ENCODE measurements at regions not wholly inside any gene's neighbourhood (a gene's known extent, or its start where the extent isn't known, plus 50 kb on each side); places are given as distances from the start of the nearest gene placed in this dataset.

DNA sequence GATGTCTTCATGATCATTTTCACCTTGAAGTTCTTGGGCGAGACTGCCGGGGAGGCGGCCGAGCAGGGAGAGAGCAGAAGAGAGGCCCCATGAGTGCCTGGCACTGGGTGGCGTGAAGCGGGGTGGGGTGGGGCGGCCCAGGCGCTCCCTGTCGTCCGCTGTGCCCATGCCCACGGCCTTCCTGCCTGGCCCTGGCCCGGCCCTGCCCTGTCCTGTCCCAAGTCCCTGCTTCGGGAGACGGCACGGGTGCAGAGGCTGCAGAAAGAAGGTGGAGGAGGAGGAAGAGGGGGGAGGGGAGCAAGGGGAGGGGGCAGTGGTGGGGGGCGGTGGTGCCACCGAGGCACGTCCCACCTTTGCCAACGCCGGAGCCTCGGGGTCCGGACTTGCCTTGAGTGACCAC, 118.4 kb downstream of the PTPRS start:
- H3K4me3 Mint-ChIP-seq, result no peak overlapping the region; a peak in 1 of 5 replicates
- H4K91ac ChIP-seq (ENCODE audit: insufficient read length, low read depth, low read length), result no peak overlapping the region
- no peak overlapping the region for H4K5ac ChIP-seq (ENCODE audit: insufficient read length, low read depth, low read length)
- TF ChIP-seq, protein P1, sequence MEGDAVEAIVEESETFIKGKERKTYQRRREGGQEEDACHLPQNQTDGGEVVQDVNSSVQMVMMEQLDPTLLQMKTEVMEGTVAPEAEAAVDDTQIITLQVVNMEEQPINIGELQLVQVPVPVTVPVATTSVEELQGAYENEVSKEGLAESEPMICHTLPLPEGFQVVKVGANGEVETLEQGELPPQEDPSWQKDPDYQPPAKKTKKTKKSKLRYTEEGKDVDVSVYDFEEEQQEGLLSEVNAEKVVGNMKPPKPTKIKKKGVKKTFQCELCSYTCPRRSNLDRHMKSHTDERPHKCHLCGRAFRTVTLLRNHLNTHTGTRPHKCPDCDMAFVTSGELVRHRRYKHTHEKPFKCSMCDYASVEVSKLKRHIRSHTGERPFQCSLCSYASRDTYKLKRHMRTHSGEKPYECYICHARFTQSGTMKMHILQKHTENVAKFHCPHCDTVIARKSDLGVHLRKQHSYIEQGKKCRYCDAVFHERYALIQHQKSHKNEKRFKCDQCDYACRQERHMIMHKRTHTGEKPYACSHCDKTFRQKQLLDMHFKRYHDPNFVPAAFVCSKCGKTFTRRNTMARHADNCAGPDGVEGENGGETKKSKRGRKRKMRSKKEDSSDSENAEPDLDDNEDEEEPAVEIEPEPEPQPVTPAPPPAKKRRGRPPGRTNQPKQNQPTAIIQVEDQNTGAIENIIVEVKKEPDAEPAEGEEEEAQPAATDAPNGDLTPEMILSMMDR (conservative IDR thresholded peaks at IDR 0.05), result no peak
- no peak overlapping the region for H3K27ac ChIP-seq (ENCODE audit: insufficient read length, low read depth, low read length)
- H4K8ac ChIP-seq (replicated peaks; ENCODE audit: insufficient read length, low read depth, low read length), result no peak overlapping the region
- no peak overlapping the region for H2BK5ac ChIP-seq (ENCODE audit: insufficient read length, low read length)
- H3K14ac ChIP-seq (ENCODE audit: insufficient read depth, low read length), result no peak overlapping the region
- H3K4me1 ChIP-seq (ENCODE audit: insufficient read depth, low read length), result no peaks in the 10 kb centered on the region
- no peak overlapping the region for H3K4ac ChIP-seq (ENCODE audit: low read depth, low read length)
- no peak overlapping the region for H3K18ac ChIP-seq (ENCODE audit: insufficient read length, low read depth, low read length)
- no peak overlapping the region for H3K56ac ChIP-seq (ENCODE audit: insufficient read length, low read depth, low read length)
- H4K20me1 ChIP-seq (ENCODE audit: control insufficient read depth, insufficient read depth, insufficient read length), result no peaks in the 10 kb centered on the region
- no peaks in the 10 kb centered on the region for H3K23me2 ChIP-seq (ENCODE audit: insufficient read length, low read depth, low read length, poor library complexity, severe bottlenecking)
- no peak overlapping the region for H2BK12ac ChIP-seq (ENCODE audit: insufficient read length, low read depth, low read length)
- no peak overlapping the region for H2AK5ac ChIP-seq (ENCODE audit: insufficient read length, low read length)
- no peaks in the 10 kb centered on the region for H3K27me3 ChIP-seq (ENCODE audit: insufficient read depth, low read length)
- peak overlapping the region in 2 of 3 experiments; percentile 44 to 74; a peak in 2 of 7 replicates for H3K27ac Mint-ChIP-seq
- DNase-seq, result no peak
- H3T11ph ChIP-seq (ENCODE audit: low read length), result no peak overlapping the region
- H3K4me2 ChIP-seq (ENCODE audit: insufficient read depth, insufficient read length, low read length), result no peak overlapping the region
- no peaks in the 10 kb centered on the region; the same call in 1 of the 2 replicates for H3K27me3 Mint-ChIP-seq (ENCODE audit: low read depth)
- no peaks in the 10 kb centered on the region for H3K79me1 ChIP-seq (ENCODE audit: insufficient read depth, low read depth, low read length, poor library complexity, severe bottlenecking)
- no peak overlapping the region for H2AFZ ChIP-seq (ENCODE audit: low read length)
- peaks cover 16 to 55% (median 46%) of the 10 kb centered on the region in 3 experiments for H3K36me3 Mint-ChIP-seq (ENCODE audit: insufficient read depth in 1 of 3, low read depth in 3 of 3)
- no peak overlapping the region for H2BK15ac ChIP-seq (ENCODE audit: low read depth, low read length)
- H2BK120ac ChIP-seq (ENCODE audit: low read depth, low read length, poor library complexity, severe bottlenecking), result no peak overlapping the region
- no peaks in the 10 kb centered on the region for H3K9me3 ChIP-seq (ENCODE audit: control insufficient read depth, low read depth, low read length)
- no peak overlapping the region for H3K9ac ChIP-seq (ENCODE audit: extremely low read depth, insufficient read length, low read length)
- H3K23ac ChIP-seq (ENCODE audit: insufficient read length, low read depth, low read length), result no peak overlapping the region
- no peaks in the 10 kb centered on the region for H3K79me2 ChIP-seq (ENCODE audit: insufficient read depth, low read length)
- peaks cover 0 to 2% of the 10 kb centered on the region in 2 experiments; a peak in 2 of 5 replicates for H3K9me3 Mint-ChIP-seq
- no CpG with 5 or more reads among the region's 22 CpGs for WGBS (ENCODE audit: extremely low coverage, insufficient read length, low lambda C conversion rate)
- H3K4me1 Mint-ChIP-seq, result no peaks in the 10 kb centered on the region; a peak in 1 of 4 replicates
- H2BK20ac ChIP-seq (ENCODE audit: low read depth, low read length, poor library complexity, severe bottlenecking), result no peak overlapping the region
